DOHH2 (cell line): ENCODE measurements at regions not wholly inside any gene's neighbourhood (a gene's known extent, or its start where the extent isn't known, plus 50 kb on each side); places are given as distances from the start of the nearest gene placed in this dataset.

Experiments
- CTCF ChIP-seq: fragments of 200-600 bp; sonication (generic); IDR thresholded peaks from one replicate; pipeline ENCODE4 v1.5.1; 2014; ENCODE audit warnings: antibody characterized with exemption, mild to moderate bottlenecking, low read depth, low read length; ENCODE audit not compliant: poor library complexity, severe bottlenecking
- EZH2phosphoT487 ChIP-seq: fragments of 200-600 bp; sonication (generic); IDR thresholded peaks from 2 replicates; pipeline ENCODE4 v1.6.1; 2017; ENCODE audit warnings: borderline replicate concordance, mild to moderate bottlenecking, antibody characterized with exemption, low read length, moderate library complexity, mixed read lengths

GRCh38 chr21:43335119-43335518 lies 91.8 kb downstream of the SIK1 start:
- no peak for TF ChIP-seq CTCF
- no peak for TF ChIP-seq EZH2phosphoT487
